Osteoblast (primary cell): ENCODE measurements at regions not wholly inside any gene's neighbourhood (a gene's known extent, or its start where the extent isn't known, plus 50 kb on each side); places are given as distances from the start of the nearest gene placed in this dataset.

Experiments used
- DNase-seq: peaks from one replicate; pipeline ENCODE4 v3.0.0; 2011; ENCODE audit warnings: low spot score, mixed read lengths; ENCODE audit not compliant: insufficient read length; ENCODE audit errors: missing footprints
- H2AFZ ChIP-seq: 2 replicates; pipeline ENCODE4 v1.6.0; 2011; ENCODE audit warnings: mild to moderate bottlenecking, low read length
- H3K27ac ChIP-seq: 2 replicates; pipeline ENCODE4 v1.5.1; 2011; ENCODE audit warnings: mild to moderate bottlenecking, low read depth, low read length, moderate library complexity
- H3K27me3 ChIP-seq: 2 replicates; pipeline ENCODE4 v1.6.0; 2012; ENCODE audit warnings: mild to moderate bottlenecking, control low read depth, inconsistent platforms, low read length, moderate library complexity; ENCODE audit not compliant: insufficient read depth
- H3K36me3 ChIP-seq: 2 replicates; pipeline ENCODE4 v1.5.1; 2011; ENCODE audit warnings: mild to moderate bottlenecking, low read length, control low read depth, moderate library complexity; ENCODE audit not compliant: insufficient read depth
- H3K4me1 ChIP-seq: 2 replicates; pipeline ENCODE4 v1.5.1; 2011; ENCODE audit warnings: mild to moderate bottlenecking, low read length, control low read depth, moderate library complexity; ENCODE audit not compliant: insufficient read depth
- H3K4me2 ChIP-seq: 2 replicates; pipeline ENCODE4 v1.6.0; 2011; ENCODE audit warnings: mild to moderate bottlenecking, low read length; ENCODE audit not compliant: insufficient read depth
- H3K4me3 ChIP-seq: fragments of 200-600 bp; sonication (generic); 3 replicates; pipeline ENCODE4 v1.5.1; 2012; ENCODE audit warnings: mild to moderate bottlenecking, low read length, inconsistent platforms; ENCODE audit not compliant: insufficient read depth
- H3K79me2 ChIP-seq: 2 replicates; pipeline ENCODE4 v1.6.0; 2012; ENCODE audit warnings: mild to moderate bottlenecking, low read length, control low read depth, inconsistent platforms; ENCODE audit not compliant: insufficient read depth
- H3K9me3 ChIP-seq: 2 replicates; pipeline ENCODE4 v1.5.1; 2011; ENCODE audit warnings: low read depth, low read length, control low read depth
- H4K20me1 ChIP-seq: 2 replicates; pipeline ENCODE4 v1.6.0; 2012; ENCODE audit warnings: mild to moderate bottlenecking, low read length, control low read depth; ENCODE audit not compliant: insufficient read depth
- CTCF ChIP-seq: IDR thresholded peaks from 2 replicates; pipeline ENCODE4 v1.5.1; 2011; ENCODE audit warnings: mild to moderate bottlenecking, low read depth, low read length, moderate library complexity; ENCODE audit errors: extremely low read depth

GRCh38 chr1:216910081-216910840, 187.0 kb upstream of the ESRRG start:
- DNase-seq, result no peak
- H2AFZ ChIP-seq, result no peak overlapping the region
- no peaks in the 10 kb centered on the region for H4K20me1 ChIP-seq
- no peak for TF ChIP-seq CTCF
- H3K27me3 ChIP-seq, result no peaks in the 10 kb centered on the region
- H3K9me3 ChIP-seq, result peaks cover 2% of the 10 kb centered on the region
- H3K36me3 ChIP-seq, result no peaks in the 10 kb centered on the region
- no peak overlapping the region for H3K27ac ChIP-seq
- no peaks in the 10 kb centered on the region for H3K79me2 ChIP-seq
- no peak overlapping the region for H3K4me2 ChIP-seq
- no peak overlapping the region for H3K4me3 ChIP-seq
- no peaks in the 10 kb centered on the region for H3K4me1 ChIP-seq

GRCh38 chr1:216908126-216908525, 184.9 kb upstream of the ESRRG start:
- no peak overlapping the region for H3K4me3 ChIP-seq
- DNase-seq, result no peak
- H4K20me1 ChIP-seq, result no peaks in the 10 kb centered on the region
- peaks cover 2% of the 10 kb centered on the region for H3K9me3 ChIP-seq
- no peak overlapping the region for H3K27ac ChIP-seq
- no peaks in the 10 kb centered on the region for H3K79me2 ChIP-seq
- H2AFZ ChIP-seq, result no peak overlapping the region
- H3K36me3 ChIP-seq, result no peaks in the 10 kb centered on the region
- H3K4me1 ChIP-seq, result no peaks in the 10 kb centered on the region
- H3K27me3 ChIP-seq, result no peaks in the 10 kb centered on the region
- no peak for TF ChIP-seq CTCF
- no peak overlapping the region for H3K4me2 ChIP-seq

- Histone ChIP-seq H3K36me3 (no peaks in the 10 kb centered on the region), H3K9me3 (peaks cover 2% of the 10 kb centered on the region), H3K4me1 (no peaks in the 10 kb centered on the region), H4K20me1 (no peaks in the 10 kb centered on the region), H3K27me3 (no peaks in the 10 kb centered on the region), H2AFZ (no peak overlapping the region), H3K27ac (no peak overlapping the region), H3K4me2 (no peak overlapping the region), H3K79me2 (no peaks in the 10 kb centered on the region), H3K4me3 (no peak overlapping the region)
- no peak for TF ChIP-seq CTCF
- peak; percentile 34 for DNase-seq
These were observed 183.9 kb upstream of the ESRRG start for GRCh38 chr1:216907100-216907499.

GRCh38 chr1:216905781-216906180, 182.6 kb upstream of the ESRRG start:
- Histone ChIP-seq H3K27me3 (no peaks in the 10 kb centered on the region), H3K4me3 (no peak overlapping the region), H2AFZ (no peak overlapping the region), H4K20me1 (no peaks in the 10 kb centered on the region), H3K79me2 (no peaks in the 10 kb centered on the region), H3K4me2 (no peak overlapping the region), H3K4me1 (no peaks in the 10 kb centered on the region), H3K27ac (no peak overlapping the region), H3K36me3 (no peaks in the 10 kb centered on the region), H3K9me3 (peaks cover 2% of the 10 kb centered on the region)
- DNase-seq, result no peak
- TF ChIP-seq CTCF, result no peak
